NCI-H1092 (cell line): ENCODE measurements at regions not wholly inside any gene's neighbourhood (a gene's known extent, or its start where the extent isn't known, plus 50 kb on each side); places are given as distances from the start of the nearest gene placed in this dataset.

ENCODE experiments used
- DNase-seq: peaks from one replicate; lab custom pipeline; 2025; lab: John Stamatoyannopoulos, UW

DNA sequence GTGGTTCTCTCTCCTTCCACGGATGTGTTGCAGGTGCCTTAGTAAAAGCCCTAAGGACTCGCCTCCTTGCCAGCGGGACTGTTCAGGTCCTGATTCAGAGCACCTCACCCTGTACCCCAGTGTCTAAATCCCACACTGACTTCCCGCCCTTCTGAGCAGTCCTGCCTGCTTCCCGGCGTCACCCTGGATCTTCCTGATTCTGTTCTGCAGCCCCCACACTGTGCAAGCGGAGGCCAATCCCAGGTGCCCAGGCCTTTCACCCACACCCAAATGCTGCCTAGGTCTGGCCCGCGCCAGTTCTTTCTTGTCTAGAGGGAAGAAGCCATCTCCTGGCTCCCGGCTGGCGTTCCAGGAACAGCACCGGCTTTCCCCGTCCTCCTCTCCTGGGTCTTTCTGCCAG lies 95.9 kb upstream of the GALNT2 start:
- no peak for DNase-seq

DNA sequence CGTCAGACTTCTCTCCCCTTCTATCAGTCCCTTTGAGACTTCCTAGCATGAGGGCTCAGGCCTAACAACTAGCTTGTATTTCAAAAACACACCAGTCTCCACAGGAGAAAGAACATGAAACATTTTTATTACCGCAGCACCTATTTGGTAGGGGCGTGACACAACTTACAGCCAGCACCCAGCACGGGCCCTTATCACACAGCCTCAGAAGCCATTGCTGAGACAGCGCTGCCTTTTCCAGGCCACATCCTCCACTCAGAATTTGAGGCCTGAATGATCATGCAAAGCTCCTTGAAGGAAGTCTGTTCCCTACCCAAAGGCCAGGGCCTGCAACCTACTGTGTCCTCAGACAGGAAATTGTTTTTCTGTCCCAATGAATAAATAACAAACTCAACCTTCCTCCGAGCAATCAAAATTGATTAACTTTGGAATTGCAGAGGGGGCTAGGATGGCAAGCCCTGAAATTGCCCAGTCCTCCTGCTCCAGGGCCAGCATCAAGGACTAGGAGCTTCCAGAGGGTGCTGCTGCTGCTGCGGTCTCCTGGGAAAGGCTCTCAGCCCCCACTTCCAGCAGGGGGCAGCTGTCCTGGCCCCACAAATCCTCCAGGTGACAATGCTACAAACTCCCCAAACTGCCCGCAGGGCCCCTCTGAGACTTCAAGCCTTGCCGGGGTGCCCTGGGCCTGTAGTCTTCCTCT lies 94.3 kb upstream of the GALNT2 start:
- DNase-seq: no peak

DNA sequence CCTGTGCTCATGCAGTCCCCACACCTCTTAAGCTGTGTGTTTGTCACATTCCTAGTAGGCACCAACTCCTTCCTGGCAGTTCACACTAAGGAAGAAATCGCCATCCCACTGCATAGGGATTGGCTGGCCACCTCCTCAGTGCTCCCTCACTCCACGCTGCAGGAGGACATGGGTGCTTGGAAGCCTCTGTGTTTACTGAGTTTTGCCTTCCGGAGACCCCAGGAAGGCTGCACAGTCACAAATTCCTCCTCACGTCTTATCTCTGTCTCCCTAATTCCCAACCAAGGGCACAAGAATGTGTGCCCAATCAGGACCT lies 93.8 kb upstream of the GALNT2 start:
- DNase-seq: no peak

DNA sequence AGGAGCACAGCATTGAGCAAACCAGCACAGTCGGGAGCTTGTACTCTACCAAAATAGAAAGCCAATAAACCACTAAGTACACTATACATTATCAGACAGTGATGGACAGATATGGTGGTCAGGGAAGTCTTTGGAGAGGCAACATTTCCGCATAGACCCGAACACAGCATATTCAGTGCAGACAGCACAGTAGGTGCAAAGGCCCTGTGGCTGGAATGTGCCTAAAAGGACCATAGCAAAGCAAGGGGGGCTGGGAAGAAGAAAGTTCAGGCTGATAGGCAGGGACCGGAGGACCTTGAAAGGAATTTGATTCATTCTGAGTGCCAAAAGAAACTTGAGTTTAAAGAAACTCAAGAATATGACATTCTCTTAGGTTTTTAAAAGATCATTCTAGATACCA lies 92.0 kb upstream of the GALNT2 start:
- no peak for DNase-seq

DNA sequence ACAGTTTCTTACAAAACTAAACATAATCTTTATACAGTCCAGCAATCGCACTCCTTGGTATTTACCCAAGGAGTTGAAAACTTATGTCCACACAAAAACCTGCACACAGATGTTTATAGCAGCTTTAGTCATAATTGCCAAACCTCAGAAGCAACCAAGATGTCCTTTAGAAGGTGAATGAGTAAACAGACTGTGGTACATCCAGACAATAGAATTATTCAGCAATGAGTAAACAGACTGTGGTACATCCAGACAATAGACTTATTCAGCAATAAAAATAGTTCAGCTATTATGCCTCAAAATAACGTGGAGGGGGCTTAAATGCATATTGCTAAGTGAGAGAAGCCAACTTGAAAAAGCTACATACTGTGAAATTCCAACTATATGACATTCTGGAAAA lies 87.0 kb upstream of the GALNT2 start:
- no peak for DNase-seq

DNA sequence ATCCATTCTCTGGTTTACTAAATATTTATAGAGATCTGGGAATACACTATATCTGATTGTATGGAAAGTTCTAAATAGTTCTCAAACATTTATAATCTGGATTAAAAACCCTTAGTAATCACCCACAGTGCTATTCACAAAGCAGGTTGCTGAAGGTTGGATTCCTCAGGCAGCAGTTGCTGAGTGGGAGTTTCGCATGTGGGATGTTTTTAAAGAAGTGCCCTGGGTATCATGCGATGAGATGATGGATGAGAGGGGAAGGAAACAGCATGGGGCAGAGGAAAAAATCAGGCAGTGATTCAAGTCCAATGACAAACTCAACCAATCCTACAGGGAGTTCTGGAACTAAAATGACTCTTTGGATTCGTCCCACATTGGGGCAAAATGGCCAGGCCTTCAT lies 85.3 kb upstream of the GALNT2 start:
- DNase-seq: no peak

DNA sequence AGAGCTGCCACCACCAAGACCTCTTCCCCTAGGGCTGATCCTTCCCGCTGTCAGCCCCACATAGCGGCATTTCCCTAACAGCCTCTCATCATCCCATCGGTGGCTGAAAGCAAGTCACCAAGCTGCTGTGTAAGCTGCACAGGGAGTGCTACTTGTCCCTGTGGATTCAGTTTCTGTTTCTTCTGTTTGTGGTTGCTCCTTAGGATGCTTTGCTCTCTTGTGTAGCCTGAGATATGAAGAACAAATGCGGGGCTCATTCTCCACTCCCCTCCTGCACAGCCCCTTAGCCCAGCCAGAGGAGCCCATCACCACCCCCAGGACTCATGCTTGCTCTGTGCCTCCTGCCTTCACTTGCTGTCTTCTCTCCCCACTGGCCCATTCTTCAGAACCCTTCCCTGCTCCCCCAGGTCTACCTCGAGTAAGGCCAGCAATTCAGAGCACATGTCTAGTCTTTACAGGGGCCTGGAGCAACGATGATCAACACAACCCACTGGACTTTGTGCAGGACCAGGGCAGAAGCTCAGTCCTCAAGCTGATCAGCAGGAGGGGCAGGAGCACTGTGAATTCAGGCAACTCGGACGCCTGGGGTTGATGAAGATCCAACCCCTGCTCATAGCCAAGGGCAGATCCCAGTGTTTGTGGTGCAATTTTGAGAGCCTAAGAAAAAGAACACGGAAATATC lies 82.6 kb upstream of the GALNT2 start:
- DNase-seq: no peak

DNA sequence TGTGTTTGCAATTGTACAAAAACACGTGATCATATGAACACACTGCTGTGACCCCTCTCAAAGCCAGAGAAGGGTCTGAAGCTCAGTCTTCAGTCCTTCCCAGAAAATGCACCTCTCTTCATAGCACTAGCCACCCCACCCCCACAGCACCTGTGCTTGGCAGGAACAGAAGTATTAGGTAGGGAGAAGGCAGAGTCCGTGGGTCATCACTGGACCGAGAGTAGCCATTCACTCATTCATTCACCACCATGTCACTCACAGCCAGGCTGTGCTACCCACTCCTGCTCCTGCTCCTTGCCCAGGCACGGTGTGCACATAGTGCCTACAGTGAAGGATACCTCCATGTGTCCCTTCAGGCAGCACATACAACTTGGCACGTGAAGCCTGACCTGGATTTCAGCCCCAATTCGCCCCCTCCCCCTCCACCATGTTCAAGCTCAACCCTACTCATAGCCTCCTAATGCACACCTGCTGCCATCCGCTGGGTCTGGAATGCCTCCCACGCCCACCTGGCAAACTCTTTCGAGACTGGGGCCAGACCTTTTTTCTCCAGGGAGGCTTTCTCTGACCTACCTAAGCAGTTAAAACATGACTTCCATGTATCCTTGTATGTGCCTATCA lies 81.9 kb upstream of the GALNT2 start:
- DNase-seq: no peak

DNA sequence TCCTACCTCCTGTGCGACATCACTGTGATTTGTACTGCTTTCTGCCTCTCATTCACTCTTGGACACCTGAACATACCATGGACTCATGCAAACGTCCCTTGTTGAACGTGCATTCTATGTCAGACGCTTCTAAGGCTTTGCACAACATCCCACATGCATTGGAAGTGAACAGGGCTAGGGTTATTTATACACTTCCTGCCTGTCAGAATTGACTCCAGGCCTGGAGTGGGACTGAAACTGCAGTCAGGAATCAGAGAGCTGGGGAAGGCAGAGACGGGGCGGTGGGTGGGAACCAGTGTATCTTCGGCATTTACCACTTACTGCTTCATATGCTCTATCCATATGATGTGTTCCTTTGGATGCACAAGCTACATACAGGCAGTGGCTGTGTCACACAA lies 81.4 kb upstream of the GALNT2 start:
- DNase-seq: no peak

DNA sequence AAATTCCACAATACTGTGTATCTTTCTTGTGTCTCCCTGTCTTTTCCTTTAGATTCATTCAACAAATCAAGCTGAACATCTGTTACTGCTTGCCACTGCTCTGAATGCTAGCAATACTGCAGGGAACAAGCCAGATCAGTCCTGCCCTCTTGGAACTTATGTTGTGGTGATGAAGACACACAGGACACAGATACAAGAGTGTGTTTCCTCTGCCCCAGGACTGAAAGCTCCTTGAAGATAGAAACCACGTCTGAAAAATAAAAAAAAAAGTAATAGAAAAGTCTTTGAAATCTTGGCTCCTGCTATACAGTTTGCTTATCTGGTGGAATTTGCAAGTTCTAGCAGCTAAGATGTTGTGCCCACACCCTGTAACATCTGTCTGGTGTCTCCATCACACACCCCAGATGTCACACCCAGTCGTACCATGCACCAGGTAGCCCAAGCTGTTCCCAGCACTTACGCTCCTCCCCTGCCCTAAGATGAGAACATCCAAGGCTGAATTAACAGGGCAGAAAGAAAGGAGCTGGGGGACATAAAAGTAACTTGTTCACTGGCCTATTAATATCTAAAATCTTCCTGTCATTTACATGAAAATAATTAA lies 80.2 kb upstream of the GALNT2 start:
- no peak for DNase-seq

DNA sequence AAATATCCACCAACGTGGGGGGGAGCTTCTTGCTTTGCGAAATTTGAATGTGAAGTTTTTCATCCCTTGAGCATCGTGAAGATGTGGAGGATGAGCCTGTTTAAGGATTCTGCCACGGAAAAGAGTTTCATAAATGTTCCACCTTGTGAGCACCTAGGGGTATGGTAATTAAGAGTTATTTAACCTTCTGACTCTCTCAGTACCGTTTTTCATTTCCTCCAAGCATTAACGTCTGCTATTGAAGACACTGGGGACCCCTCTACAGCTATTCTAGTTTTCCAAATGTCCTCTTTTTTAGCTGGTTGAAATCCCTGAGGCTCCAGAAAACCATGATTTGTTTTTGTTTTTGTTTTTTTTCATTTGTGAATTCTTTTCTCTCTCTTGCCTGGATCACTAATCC lies 79.1 kb upstream of the GALNT2 start:
- no peak for DNase-seq

DNA sequence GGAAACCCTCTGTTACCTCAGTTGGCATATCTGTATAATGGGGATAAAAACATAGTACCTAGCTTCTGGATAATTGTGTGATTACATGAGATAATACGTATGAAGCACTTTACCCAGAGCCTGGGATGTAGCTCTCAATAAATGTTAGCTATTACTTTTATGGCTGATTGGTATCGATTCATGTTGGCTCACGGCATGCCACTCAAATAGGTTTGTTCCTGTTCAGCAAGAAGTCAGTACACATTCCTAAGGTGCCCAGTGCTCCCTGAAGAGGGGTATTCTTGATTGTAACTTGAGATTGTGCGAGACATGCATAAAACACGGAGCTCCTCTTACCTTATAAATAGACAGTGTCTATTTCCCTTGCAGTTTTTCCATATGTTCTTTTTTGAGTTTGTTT lies 78.5 kb upstream of the GALNT2 start:
- DNase-seq: no peak

DNA sequence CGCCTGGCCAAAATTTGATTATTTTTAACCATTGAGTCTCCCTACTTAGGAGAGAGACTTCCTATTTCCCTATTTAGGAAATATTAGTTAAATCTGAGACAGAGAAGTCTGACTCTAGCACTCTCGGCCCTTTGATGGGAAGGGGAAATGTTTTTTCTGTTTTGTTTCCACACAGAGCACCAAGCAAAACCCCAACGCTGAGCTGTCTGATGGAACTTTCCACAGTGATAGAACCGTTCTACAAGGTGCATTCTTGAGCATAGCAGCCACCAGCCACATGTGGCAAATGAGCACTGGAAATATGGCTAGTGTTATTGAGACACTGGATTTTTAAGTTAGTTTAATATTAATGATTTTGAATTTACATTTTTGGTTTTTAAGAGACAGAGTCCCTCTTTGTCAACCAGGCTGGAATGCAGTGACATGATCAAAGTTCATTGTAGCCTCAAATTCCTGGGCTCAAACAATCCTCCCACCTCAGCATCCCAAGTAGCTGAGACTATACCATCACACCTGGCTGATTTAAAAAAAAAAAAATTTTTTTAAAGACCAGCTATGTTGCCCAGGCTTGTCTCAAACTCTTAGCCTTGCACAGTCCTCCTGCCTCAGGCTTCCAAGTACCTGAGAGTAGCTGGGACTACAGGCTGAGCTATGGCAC lies 77.3 kb upstream of the GALNT2 start:
- DNase-seq: no peak

DNA sequence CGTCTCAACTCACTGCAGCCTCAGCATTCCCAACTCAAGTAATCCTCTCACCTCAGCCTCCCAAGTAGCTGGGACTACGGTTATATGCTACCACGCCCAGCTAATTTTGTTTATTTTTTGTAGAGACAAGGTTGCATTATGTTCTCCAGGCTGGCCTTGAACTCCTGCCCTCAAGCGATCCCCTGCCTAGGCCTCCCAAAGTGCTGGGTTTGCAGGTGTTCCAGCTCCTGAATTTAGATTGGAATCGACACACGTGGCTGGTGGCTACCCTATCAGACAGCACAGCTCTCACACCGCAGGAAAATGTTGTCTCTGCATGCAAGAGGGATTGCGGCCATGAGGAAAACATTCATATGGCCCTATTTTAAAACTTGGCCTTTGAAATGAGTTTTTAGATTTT lies 76.7 kb upstream of the GALNT2 start:
- no peak for DNase-seq

DNA sequence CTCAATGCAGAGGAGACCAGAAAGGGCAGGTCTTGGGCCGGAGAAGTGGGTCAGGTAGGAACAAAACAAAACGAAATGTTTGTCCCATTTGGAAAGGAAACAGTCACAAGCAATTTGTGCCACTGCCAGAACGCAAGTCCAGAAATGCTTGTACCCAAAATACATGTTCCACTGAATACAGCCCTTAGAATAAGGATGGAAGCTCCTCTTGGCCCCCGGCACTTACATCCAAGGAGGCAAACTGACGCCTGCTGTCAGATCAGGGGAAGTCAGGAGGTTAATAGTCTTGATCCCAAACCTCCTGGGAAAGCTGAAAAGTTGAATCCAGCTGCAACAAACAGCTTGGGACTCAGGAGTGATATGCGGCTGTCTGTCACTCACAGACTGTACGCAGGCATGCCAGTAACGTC lies 75.9 kb upstream of the GALNT2 start:
- DNase-seq: no peak

DNA sequence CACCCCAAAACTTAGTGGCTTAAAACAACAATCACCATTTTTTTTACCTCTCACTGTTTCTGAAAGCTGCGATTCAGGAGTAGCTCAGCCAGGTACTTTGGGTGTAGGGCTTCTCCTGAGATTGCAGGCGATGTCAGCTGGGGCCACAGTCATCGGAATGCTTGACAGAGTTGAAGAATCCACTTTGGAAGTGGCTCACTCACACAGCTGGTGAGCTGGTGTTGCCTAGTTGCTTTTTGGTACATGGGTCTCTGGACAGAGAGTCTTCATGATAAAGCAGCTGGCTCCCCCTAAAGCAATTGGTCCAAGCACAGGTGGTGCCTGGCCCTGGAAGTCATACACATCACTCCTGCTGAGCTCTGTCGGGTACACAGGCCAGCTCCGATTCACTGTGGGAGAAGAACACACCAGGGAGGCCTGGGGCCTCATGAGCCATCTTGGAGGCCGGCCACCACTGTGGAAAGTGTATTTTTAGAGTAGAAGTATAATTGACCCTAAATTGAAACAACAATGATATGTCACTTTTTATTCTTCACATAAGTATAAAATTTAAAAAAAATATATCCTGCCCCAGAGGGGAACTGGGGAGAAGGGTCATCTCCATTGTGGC lies 75.2 kb upstream of the GALNT2 start:
- no peak for DNase-seq

DNA sequence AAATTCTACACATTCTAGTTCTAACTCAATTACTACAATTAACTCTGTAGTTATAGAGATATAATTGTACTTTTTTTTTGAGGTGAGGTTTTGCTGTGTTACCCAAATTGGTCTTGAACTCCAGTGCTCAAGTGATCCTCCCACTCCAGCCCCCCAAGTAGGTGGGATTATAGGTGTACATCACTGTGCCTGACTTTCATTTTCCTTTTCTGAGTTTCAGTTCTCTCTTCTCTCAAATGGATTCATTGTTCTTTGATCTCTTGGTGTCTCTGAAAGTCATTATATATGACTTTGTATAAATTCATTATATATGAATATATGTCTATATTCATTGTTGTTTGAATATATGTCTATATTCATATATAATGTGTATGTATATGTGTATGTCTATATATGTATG lies 74.0 kb upstream of the GALNT2 start:
- DNase-seq: no peak

DNA sequence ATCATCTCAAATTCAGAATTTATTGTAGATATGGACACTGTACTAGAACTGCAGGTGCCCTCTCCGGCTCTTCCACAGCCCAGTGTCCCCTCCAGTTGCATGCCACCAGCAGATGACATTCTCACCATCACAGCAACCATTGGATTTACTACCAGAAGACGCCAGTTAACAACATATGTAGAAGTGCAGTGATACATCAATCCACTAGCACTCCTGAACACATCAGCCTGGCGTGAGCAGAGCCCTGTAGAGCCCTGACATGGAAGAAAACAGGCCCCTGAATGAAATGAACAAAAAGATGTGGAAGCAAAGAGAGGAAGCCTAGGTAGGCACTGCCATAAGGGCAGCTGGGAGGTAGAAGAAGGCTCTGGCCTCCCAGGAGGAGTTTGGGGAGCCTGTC lies 73.1 kb upstream of the GALNT2 start:
- no peak for DNase-seq

DNA sequence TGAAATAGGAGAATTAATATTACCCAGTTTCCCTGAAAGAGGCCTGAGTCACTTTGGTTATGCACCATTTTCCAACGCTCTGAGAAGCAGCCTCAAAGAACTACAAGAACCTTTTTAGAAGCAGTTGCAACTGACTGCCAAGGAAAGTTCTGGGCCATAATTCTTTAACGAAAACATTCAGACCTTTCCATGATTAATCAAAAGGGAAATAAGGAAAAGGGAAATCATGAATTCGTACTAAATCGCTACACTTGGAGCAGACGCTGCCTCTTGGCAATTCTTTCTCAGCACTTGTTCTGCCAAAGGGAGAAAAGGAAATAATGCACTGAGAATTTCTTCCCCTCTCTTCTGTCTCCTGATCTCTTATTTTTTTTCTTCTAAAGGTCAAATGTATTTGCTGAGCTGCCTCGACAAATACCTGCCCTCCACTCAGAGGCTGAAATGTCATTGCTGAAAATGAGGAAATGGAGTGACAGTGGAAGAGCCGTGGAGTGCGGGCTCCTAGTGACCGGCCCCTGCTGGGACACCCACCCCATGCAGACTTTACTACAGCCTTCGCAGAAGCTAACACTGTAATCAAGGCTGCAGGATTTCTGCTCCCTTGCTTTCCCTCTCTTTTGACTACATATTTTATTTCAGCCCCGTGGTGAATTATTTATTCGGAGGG lies 67.9 kb upstream of the GALNT2 start:
- DNase-seq: no peak

DNA sequence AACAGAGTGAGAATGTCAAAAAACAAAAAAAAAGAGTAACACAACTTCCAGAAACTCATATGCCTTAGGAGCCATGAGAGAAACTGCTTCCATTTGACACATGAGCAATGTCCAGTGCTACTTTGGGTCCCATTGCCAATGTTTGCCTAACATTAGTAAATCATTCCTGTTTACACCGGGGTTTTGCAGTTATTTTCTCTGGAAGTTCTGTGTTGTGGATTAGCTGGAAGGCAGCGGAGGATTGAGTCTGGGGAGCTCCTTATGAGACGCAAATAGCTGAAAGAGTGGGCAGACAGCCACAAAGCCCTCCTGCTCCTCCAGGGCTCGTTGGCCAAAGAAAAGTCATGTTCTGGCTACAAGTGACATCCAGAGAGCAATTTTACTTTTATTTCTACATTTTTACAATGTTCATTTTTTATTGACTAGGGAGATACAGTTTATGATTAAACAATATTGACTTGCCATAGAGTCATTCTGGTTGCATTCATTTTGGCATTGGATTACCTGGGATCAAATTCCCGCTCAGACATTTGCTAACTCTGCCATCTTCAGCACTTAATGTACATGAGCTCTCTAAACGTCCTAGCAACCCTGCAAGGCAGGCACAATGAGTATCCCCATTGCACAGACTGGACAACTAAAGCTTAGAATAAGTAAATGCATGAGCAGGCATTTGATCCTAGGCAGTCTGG lies 66.4 kb upstream of the GALNT2 start:
- DNase-seq: no peak

DNA sequence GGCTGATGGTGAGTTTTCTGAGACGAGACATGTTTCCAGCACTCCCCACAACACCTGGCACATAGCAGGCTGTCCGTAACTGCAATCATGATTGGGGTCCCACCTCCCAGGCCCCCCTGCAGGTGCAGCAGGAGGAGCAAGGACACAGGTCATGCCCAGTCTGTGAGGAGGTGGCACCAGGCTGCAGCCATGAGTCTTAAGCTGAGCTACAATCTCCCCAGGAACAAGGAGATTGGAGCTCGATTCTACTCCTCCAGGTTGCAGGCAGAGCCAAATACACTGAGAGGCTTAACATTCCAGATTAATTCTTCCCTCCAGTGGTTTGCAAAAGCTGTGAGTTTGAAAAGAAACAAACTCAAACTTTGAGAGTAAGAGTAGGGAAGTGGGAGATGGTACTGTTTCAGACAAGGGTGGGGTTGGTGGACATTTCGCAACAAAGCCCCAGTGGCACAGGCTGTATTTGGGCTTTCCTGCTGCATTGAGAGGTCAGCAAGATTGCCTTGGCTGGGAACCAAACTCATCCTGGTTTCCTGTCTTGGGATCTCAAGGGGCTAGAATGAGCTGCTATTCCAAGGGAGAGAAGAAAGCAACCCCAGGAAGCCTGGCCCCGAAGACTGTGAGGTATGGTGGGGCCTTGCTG lies 64.8 kb upstream of the GALNT2 start:
- no peak for DNase-seq
